IMR-90 (cell line): ENCODE measurements at regions not wholly inside any gene's neighbourhood (a gene's known extent, or its start where the extent isn't known, plus 50 kb on each side); places are given as distances from the start of the nearest gene placed in this dataset.
A peak's percentile ranks its signal among the peaks of the same experiment; 100 is the strongest.

ENCODE experiments used
- ATAC-seq: fragments of 200-7000 bp; cut with Tn5 transposase; 2 replicates; pipeline ENCODE4 v1.9.1; 2020; ENCODE audit warnings: low read depth, mild to moderate bottlenecking, moderate library complexity
- BruUV-seq: library from RNA; stranded (reverse); fragments of 400-500 nt; replicated peaks from 2 replicates; lab custom pipeline; 2021; lab: Mats Ljungman, UMichigan
- CTCF ChIA-PET: fragments of 300-600 bp; formaldehyde crosslinking; extraction: SDS; loops from one replicate; lab custom pipeline; 2021; ENCODE audit warnings: antibody characterized with exemption; lab: Yijun Ruan, JAX
- POLR2A ChIA-PET: fragments of 300-600 bp; sonication (Branson Sonifier 250); formaldehyde crosslinking; loops from one replicate; lab custom pipeline; 2022; ENCODE audit warnings: antibody characterized with exemption; ENCODE audit not compliant: unreplicated experiment; lab: Charles Lee
- DNase-seq: peaks from one replicate; pipeline ENCODE4 v3.0.0; 2013
- H2AFZ ChIP-seq: replicated peaks from 2 replicates; pipeline ENCODE3; 2013; ENCODE audit warnings: low read length, mild to moderate bottlenecking; ENCODE audit not compliant: poor library complexity
- H2AK5ac ChIP-seq: 2 replicates; pipeline ENCODE4 v1.6.1; 2013; ENCODE audit warnings: low read depth, low read length, inconsistent platforms
- H2AK9ac ChIP-seq: replicated peaks from 2 replicates; pipeline ENCODE3; 2013; ENCODE audit warnings: mild to moderate bottlenecking, low read depth, low read length, moderate library complexity; ENCODE audit not compliant: poor library complexity
- H2BK120ac ChIP-seq: 2 replicates; pipeline ENCODE4 v1.6.1; 2013; ENCODE audit warnings: low read depth, low read length, inconsistent platforms
- H2BK15ac ChIP-seq: 3 replicates; pipeline ENCODE4 v1.6.1; 2013; ENCODE audit warnings: low read depth, low read length, inconsistent platforms
- H2BK20ac ChIP-seq: 2 replicates; pipeline ENCODE4 v1.6.1; 2013; ENCODE audit warnings: low read depth, mild to moderate bottlenecking, inconsistent platforms, low read length, moderate library complexity
- H2BK5ac ChIP-seq: 2 replicates; pipeline ENCODE4 v1.6.1; 2013; ENCODE audit warnings: mild to moderate bottlenecking, low read depth, low read length, inconsistent platforms; ENCODE audit not compliant: poor library complexity, severe bottlenecking
- H3K14ac ChIP-seq: replicated peaks from 2 replicates; pipeline ENCODE4 v1.6.1; 2013; ENCODE audit warnings: low read depth, low read length, inconsistent platforms
- H3K18ac ChIP-seq: 2 replicates; pipeline ENCODE4 v1.6.1; 2013; ENCODE audit warnings: low read depth, low read length, control low read depth
- H3K23ac ChIP-seq: 2 replicates; pipeline ENCODE4 v1.6.1; 2013; ENCODE audit warnings: low read depth, low read length, inconsistent platforms
- H3K27ac ChIP-seq: 2 replicates; pipeline ENCODE4 v1.5.1; 2013; ENCODE audit warnings: mild to moderate bottlenecking, control low read depth, low read length; ENCODE audit not compliant: insufficient read depth
- H3K27me3 ChIP-seq: 2 replicates; pipeline ENCODE4 v1.6.1; 2013; ENCODE audit warnings: low read length; ENCODE audit not compliant: control insufficient read depth, insufficient read depth
- H3K36me3 ChIP-seq: 2 replicates; pipeline ENCODE4 v1.6.1; 2013; ENCODE audit warnings: low read length, mixed read lengths; ENCODE audit not compliant: control insufficient read depth, insufficient read depth
- H3K4ac ChIP-seq: 2 replicates; pipeline ENCODE4 v1.6.1; 2013; ENCODE audit warnings: low read depth, low read length, inconsistent platforms
- H3K4me1 ChIP-seq: 2 replicates; pipeline ENCODE4 v1.6.1; 2013; ENCODE audit warnings: low read length, mixed read lengths; ENCODE audit not compliant: control insufficient read depth, insufficient read depth
- H3K4me2 ChIP-seq: 2 replicates; pipeline ENCODE4 v1.6.1; 2013; ENCODE audit warnings: low read depth, mild to moderate bottlenecking, control low read depth, low read length, moderate library complexity
- H3K4me3 ChIP-seq: 2 replicates; pipeline ENCODE4 v1.5.1; 2013; ENCODE audit warnings: low read depth, mild to moderate bottlenecking, control low read depth, low read length, moderate library complexity; ENCODE audit not compliant: insufficient read depth
- H3K56ac ChIP-seq: 2 replicates; pipeline ENCODE4 v1.6.1; 2013; ENCODE audit warnings: low read length, inconsistent platforms; ENCODE audit not compliant: insufficient read depth; ENCODE audit errors: extremely low read depth
- H3K79me1 ChIP-seq, 2 experiments: 2 replicates each; pipeline ENCODE4 v1.6.1; 2013; ENCODE audit warnings: low read length in 2 of 2, inconsistent platforms in 1 of 2, low read depth in 1 of 2
- H3K9ac ChIP-seq: 2 replicates; pipeline ENCODE4 v1.6.1; 2013; ENCODE audit warnings: low read depth, low read length, control low read depth
- H3K9me1 ChIP-seq: 2 replicates; pipeline ENCODE4 v1.6.1; 2013; ENCODE audit warnings: low read length, inconsistent platforms; ENCODE audit not compliant: insufficient read depth
- H3K9me3 ChIP-seq: 2 replicates; pipeline ENCODE4 v1.6.1; 2013; ENCODE audit warnings: low read length; ENCODE audit not compliant: control insufficient read depth, insufficient read depth
- H4K20me1 ChIP-seq: 2 replicates; pipeline ENCODE4 v1.6.1; 2013; ENCODE audit warnings: low read length, inconsistent platforms; ENCODE audit not compliant: insufficient read depth
- H4K5ac ChIP-seq: 2 replicates; pipeline ENCODE4 v1.6.1; 2013; ENCODE audit warnings: mild to moderate bottlenecking, low read depth, low read length, control low read depth
- H4K8ac ChIP-seq, 2 experiments: 2 replicates each; pipeline ENCODE4 v1.6.1; 2013; ENCODE audit warnings: low read depth in 2 of 2, low read length in 2 of 2, control low read depth in 1 of 2, inconsistent platforms in 1 of 2
- H4K91ac ChIP-seq: 2 replicates; pipeline ENCODE4 v1.6.1; 2013; ENCODE audit warnings: low read depth, low read length, inconsistent platforms; ENCODE audit not compliant: insufficient read depth
- BHLHE40 ChIP-seq: fragments of 150-350 bp; IDR thresholded peaks from 2 replicates; pipeline ENCODE4 v1.6.1; 2016; ENCODE audit warnings: mild to moderate bottlenecking, low read depth, low read length
- CEBPB ChIP-seq: IDR thresholded peaks from 2 replicates; pipeline ENCODE4 v1.6.1; 2012; ENCODE audit warnings: low read depth, low read length, improper control_type of control experiment
- CHD1 ChIP-seq: IDR thresholded peaks from 2 replicates; pipeline ENCODE4 v1.6.1; 2012; ENCODE audit warnings: low read depth, low read length, improper control_type of control experiment
- FOS ChIP-seq: fragments of 150-350 bp; IDR thresholded peaks from 2 replicates; pipeline ENCODE4 v1.6.1; 2016; ENCODE audit warnings: low read depth, low read length
- MAZ ChIP-seq: IDR thresholded peaks from 2 replicates; pipeline ENCODE4 v1.6.1; 2012; ENCODE audit warnings: low read depth, mild to moderate bottlenecking, low read length, improper control_type of control experiment, moderate library complexity, borderline replicate concordance
- MXI1 ChIP-seq: IDR thresholded peaks from 2 replicates; pipeline ENCODE4 v1.6.1; 2012; ENCODE audit warnings: low read depth, mild to moderate bottlenecking, low read length, moderate library complexity, borderline replicate concordance
- NFE2L2 ChIP-seq: fragments of 150-350 bp; IDR thresholded peaks from 2 replicates; pipeline ENCODE4 v1.6.1; 2016; ENCODE audit warnings: low read depth, mild to moderate bottlenecking, low read length
- RCOR1 ChIP-seq: IDR thresholded peaks from 2 replicates; pipeline ENCODE4 v1.6.1; 2012; ENCODE audit warnings: mild to moderate bottlenecking, low read length, improper control_type of control experiment; ENCODE audit not compliant: insufficient replicate concordance
- WGBS, 2 experiments: methylation state at CpG; one replicate each; pipeline versions ENCODE4 v1.1.5 to v1.1.7; 2013; ENCODE audit warnings: missing lambda C conversion rate in 2 of 2; ENCODE audit not compliant: insufficient read length in 1 of 2; ENCODE audit errors: extremely low coverage in 2 of 2; 5-methylcytosine and 5-hydroxymethylcytosine counted together
- dilution Hi-C: fragments of 300-500 bp; cut with HindIII; formaldehyde crosslinking; loops from one replicate; pipeline ENCODE4 v1.14.3; 2018; ENCODE audit warnings: low sequenced_read_pairs; ENCODE audit not compliant: unreplicated experiment
- in situ Hi-C: fragments of 300-500 bp; cut with MboI; formaldehyde crosslinking; loops from 3 replicates; pipeline ENCODE4 v1.14.3; 2019; ENCODE audit warnings: low sequenced_read_pairs, inconsistent platforms, mixed read lengths
- intact Hi-C: fragments of 100-400 bp; cut with micrococcal nuclease; formaldehyde crosslinking; loops from 2 replicates; pipeline ENCODE4 v1.10.0; 2022
- TF ChIP-seq, protein P1 (sequence below): fragments of 150-350 bp; IDR thresholded peaks from 2 replicates; pipeline ENCODE4 v1.6.1; 2017; ENCODE audit warnings: mild to moderate bottlenecking, antibody characterized with exemption, low read length, low read depth

DNA sequence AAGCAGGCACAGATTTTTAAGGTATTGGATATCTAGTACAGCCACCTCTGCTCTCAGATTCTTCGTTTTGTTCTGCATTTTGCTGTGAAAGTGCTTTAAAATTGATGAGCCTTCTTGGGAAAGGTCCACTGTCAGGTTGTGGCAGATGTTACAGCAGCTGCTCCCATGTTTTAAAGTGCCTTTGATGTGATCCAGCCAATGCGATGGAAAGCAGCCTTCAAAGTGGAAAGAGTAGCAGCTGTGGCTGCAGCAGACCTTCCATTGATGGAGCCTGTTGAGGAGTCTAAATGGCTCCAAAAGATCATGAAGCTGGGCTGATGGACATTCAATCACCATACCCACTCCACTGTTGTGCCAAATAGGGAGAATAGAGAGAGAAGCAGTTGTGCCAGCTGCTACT lies 816.9 kb downstream of the PLA2G4A start:
- in situ Hi-C loops, result no loop called here
- TF ChIP-seq CHD1 (no peak), NFE2L2 (no peak), MXI1 (no peak), MAZ (no peak), BHLHE40 (no peak), RCOR1 (no peak), CEBPB (no peak), FOS (no peak)
- TF ChIP-seq, protein P1, sequence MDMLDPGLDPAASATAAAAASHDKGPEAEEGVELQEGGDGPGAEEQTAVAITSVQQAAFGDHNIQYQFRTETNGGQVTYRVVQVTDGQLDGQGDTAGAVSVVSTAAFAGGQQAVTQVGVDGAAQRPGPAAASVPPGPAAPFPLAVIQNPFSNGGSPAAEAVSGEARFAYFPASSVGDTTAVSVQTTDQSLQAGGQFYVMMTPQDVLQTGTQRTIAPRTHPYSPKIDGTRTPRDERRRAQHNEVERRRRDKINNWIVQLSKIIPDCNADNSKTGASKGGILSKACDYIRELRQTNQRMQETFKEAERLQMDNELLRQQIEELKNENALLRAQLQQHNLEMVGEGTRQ, result no peak
- DNase-seq (no peak), ATAC-seq (no peak)
- H3K79me1 ChIP-seq, result no peaks in the 10 kb centered on the region
- no peak overlapping the region for H3K4me2 ChIP-seq
- H2AK9ac ChIP-seq, result no peak overlapping the region
- H4K5ac ChIP-seq, result no peak overlapping the region
- dilution Hi-C loops, result no loop called here
- H2BK20ac ChIP-seq, result no peak overlapping the region
- H3K14ac ChIP-seq, result no peak overlapping the region
- H3K4me3 ChIP-seq, result no peak overlapping the region
- no peaks in the 10 kb centered on the region for H3K9me3 ChIP-seq
- 17% methylated on average over 1 of the region's 2 CpGs; no CpG with 5 or more reads in 1 of the 2 experiments for WGBS, 2 experiments
- no peaks in the 10 kb centered on the region for H4K20me1 ChIP-seq
- BruUV-seq, result no TSS peak
- no peak overlapping the region for H3K9ac ChIP-seq
- peaks cover 2% of the 10 kb centered on the region for H3K4me1 ChIP-seq
- H2BK15ac ChIP-seq, result no peak overlapping the region
- no peaks in the 10 kb centered on the region for H3K36me3 ChIP-seq
- POLR2A ChIA-PET, result no interaction called here
- no peak overlapping the region for H3K56ac ChIP-seq
- peak overlapping the region; percentile 13 for H2AFZ ChIP-seq
- no peak overlapping the region for H2BK120ac ChIP-seq
- H3K9me1 ChIP-seq, result no peaks in the 10 kb centered on the region
- H3K18ac ChIP-seq, result no peak overlapping the region
- H4K91ac ChIP-seq, result no peak overlapping the region
- no peak overlapping the region for H3K4ac ChIP-seq
- intact Hi-C loops, result no loop called here
- H4K8ac ChIP-seq, result no peak overlapping the region
- H3K23ac ChIP-seq, result no peak overlapping the region
- no peaks in the 10 kb centered on the region for H3K27me3 ChIP-seq
- no peak overlapping the region for H3K27ac ChIP-seq
- H2AK5ac ChIP-seq, result no peak overlapping the region
- CTCF ChIA-PET, result interaction anchor here (0.9 kb wide), 1 partner anchor 13 kb away, joined by 3 read pairs; no protein-coding TSS in a partner anchor
- no peak overlapping the region for H2BK5ac ChIP-seq
